MM.1S (cell line): ENCODE measurements at regions not wholly inside any gene's neighbourhood (a gene's known extent, or its start where the extent isn't known, plus 50 kb on each side); places are given as distances from the start of the nearest gene placed in this dataset.

Source experiments
- EZH2 ChIP-seq: fragments of 300-600 bp; sonication (generic); optimal IDR thresholded peaks from 2 replicates; pipeline ENCODE3; 2017; ENCODE audit warnings: low read depth, mild to moderate bottlenecking, antibody characterized with exemption, low read length, mixed read lengths
- EZH2phosphoT487 ChIP-seq: fragments of 300-600 bp; sonication (generic); IDR thresholded peaks from 2 replicates; pipeline ENCODE4 v1.6.1; 2018; ENCODE audit warnings: antibody characterized with exemption, low read length
- TF ChIP-seq, protein P1 (sequence below): fragments of 300-600 bp; sonication (generic); IDR thresholded peaks from 2 replicates; pipeline ENCODE4 v1.5.1; 2016; ENCODE audit warnings: antibody characterized with exemption, low read length, mixed read lengths

DNA sequence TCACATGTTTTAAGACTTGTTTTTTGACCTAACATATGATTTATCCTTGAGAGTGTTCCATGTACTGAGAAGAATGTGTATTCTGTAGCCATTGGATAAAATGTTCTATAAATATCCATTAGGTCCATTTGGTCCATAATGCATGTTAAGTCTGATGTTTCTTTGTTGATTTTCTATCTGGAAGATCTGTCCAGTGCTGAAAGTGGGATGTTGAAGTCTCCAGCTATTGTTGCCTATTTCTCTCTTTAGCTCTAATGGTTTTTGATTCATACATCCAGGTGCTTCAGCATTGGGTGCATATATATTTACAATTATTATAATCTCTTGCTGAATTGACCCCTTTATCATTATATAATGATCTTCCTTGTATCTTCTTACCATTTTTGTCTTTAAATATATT, 451.1 kb downstream of the BRINP1 start:
- no peak for TF ChIP-seq EZH2
- TF ChIP-seq, protein P1, sequence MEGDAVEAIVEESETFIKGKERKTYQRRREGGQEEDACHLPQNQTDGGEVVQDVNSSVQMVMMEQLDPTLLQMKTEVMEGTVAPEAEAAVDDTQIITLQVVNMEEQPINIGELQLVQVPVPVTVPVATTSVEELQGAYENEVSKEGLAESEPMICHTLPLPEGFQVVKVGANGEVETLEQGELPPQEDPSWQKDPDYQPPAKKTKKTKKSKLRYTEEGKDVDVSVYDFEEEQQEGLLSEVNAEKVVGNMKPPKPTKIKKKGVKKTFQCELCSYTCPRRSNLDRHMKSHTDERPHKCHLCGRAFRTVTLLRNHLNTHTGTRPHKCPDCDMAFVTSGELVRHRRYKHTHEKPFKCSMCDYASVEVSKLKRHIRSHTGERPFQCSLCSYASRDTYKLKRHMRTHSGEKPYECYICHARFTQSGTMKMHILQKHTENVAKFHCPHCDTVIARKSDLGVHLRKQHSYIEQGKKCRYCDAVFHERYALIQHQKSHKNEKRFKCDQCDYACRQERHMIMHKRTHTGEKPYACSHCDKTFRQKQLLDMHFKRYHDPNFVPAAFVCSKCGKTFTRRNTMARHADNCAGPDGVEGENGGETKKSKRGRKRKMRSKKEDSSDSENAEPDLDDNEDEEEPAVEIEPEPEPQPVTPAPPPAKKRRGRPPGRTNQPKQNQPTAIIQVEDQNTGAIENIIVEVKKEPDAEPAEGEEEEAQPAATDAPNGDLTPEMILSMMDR: no peak
- TF ChIP-seq EZH2phosphoT487: no peak
